Trophoblast cell (in vitro differentiated cells and primary cell): ENCODE measurements at regions not wholly inside any gene's neighbourhood (a gene's known extent, or its start where the extent isn't known, plus 50 kb on each side); places are given as distances from the start of the nearest gene placed in this dataset.

Experiments used
- DNase-seq, 2 donors: peaks; one replicate each; pipeline ENCODE4 v3.0.0-alpha.2; 2016
- H2AFZ ChIP-seq: 2 replicates; pipeline ENCODE4 v1.6.1; 2013; ENCODE audit warnings: low read length, moderate library complexity, mild to moderate bottlenecking; ENCODE audit not compliant: insufficient read depth, poor library complexity
- H2AK5ac ChIP-seq: 2 replicates; pipeline ENCODE4 v1.6.1; 2013; ENCODE audit warnings: mild to moderate bottlenecking, low read length
- H2BK120ac ChIP-seq: 2 replicates; pipeline ENCODE4 v1.6.1; 2013; ENCODE audit warnings: low read length, mild to moderate bottlenecking, moderate library complexity; ENCODE audit not compliant: insufficient read depth, poor library complexity
- H2BK12ac ChIP-seq: 2 replicates; pipeline ENCODE4 v1.6.1; 2013; ENCODE audit warnings: mild to moderate bottlenecking, low read length, moderate library complexity
- H2BK5ac ChIP-seq: 2 replicates; pipeline ENCODE4 v1.6.1; 2013; ENCODE audit warnings: low read length, low read depth, moderate library complexity, mild to moderate bottlenecking; ENCODE audit not compliant: poor library complexity
- H3K14ac ChIP-seq: 2 replicates; pipeline ENCODE4 v1.6.1; 2013; ENCODE audit warnings: mild to moderate bottlenecking, low read length
- H3K18ac ChIP-seq: 2 replicates; pipeline ENCODE4 v1.6.1; 2013; ENCODE audit warnings: mild to moderate bottlenecking, low read length
- H3K23ac ChIP-seq: 2 replicates; pipeline ENCODE4 v1.6.1; 2013; ENCODE audit warnings: low read length
- H3K27ac ChIP-seq: 2 replicates; pipeline ENCODE4 v1.5.1; 2013; ENCODE audit warnings: low read depth, mild to moderate bottlenecking, inconsistent platforms, low read length, moderate library complexity
- H3K27me3 ChIP-seq: 2 replicates; pipeline ENCODE4 v1.6.1; 2013; ENCODE audit warnings: inconsistent platforms, mild to moderate bottlenecking, low read length, moderate library complexity; ENCODE audit not compliant: insufficient read depth
- H3K36me3 ChIP-seq, 2 experiments: 1 replicate in 1 of 2; 2 replicates in 1 of 2; pipeline ENCODE4 v1.6.1; 2013; ENCODE audit warnings: low read length in 2 of 2, mild to moderate bottlenecking in 2 of 2, moderate library complexity in 1 of 2; ENCODE audit not compliant: insufficient read depth in 2 of 2, control insufficient read depth in 1 of 2
- H3K4ac ChIP-seq: 2 replicates; pipeline ENCODE4 v1.6.1; 2013; ENCODE audit warnings: low read depth, mild to moderate bottlenecking, low read length, moderate library complexity
- H3K4me1 ChIP-seq, 2 experiments: 1 replicate in 1 of 2; 2 replicates in 1 of 2; pipeline ENCODE4 v1.6.1; 2013; ENCODE audit warnings: low read length in 2 of 2, mild to moderate bottlenecking in 2 of 2, moderate library complexity in 1 of 2; ENCODE audit not compliant: insufficient read depth in 2 of 2, control insufficient read depth in 1 of 2
- H3K4me2 ChIP-seq: 2 replicates; pipeline ENCODE4 v1.6.1; 2013; ENCODE audit warnings: inconsistent platforms, mild to moderate bottlenecking, low read length, moderate library complexity
- H3K4me3 ChIP-seq: 2 replicates; pipeline ENCODE4 v1.5.1; 2013; ENCODE audit warnings: mild to moderate bottlenecking, low read depth, low read length, inconsistent platforms
- H3K79me1 ChIP-seq: one replicate; pipeline ENCODE4 v1.6.1; 2013; ENCODE audit warnings: low read length
- H3K79me2 ChIP-seq: 2 replicates; pipeline ENCODE4 v1.6.1; 2013; ENCODE audit warnings: low read length, mild to moderate bottlenecking; ENCODE audit not compliant: control insufficient read depth, insufficient read depth, poor library complexity
- H3K9ac ChIP-seq: 2 replicates; pipeline ENCODE4 v1.6.1; 2013; ENCODE audit warnings: mild to moderate bottlenecking, low read length
- H3K9me3 ChIP-seq: 2 replicates; pipeline ENCODE4 v1.6.1; 2013; ENCODE audit warnings: low read depth, mild to moderate bottlenecking, control low read depth, inconsistent platforms, low read length; ENCODE audit not compliant: insufficient read depth
- H4K12ac ChIP-seq: 2 replicates; pipeline ENCODE4 v1.6.1; 2013; ENCODE audit warnings: low read depth, mild to moderate bottlenecking, low read length, moderate library complexity
- H4K8ac ChIP-seq: 2 replicates; pipeline ENCODE4 v1.6.1; 2013; ENCODE audit warnings: low read depth, mild to moderate bottlenecking, low read length, moderate library complexity
- H4K91ac ChIP-seq: one replicate; pipeline ENCODE4 v1.6.1; 2013; ENCODE audit warnings: low read depth, mild to moderate bottlenecking, low read length, moderate library complexity
- WGBS: extraction: QIAGEN DNeasy Blood & Tissue Kit; methylation state at CpG from one replicate; pipeline ENCODE4 v1.1.7; 2013; ENCODE audit warnings: missing lambda C conversion rate; ENCODE audit not compliant: insufficient read length, insufficient coverage; ENCODE audit errors: extremely low coverage; 5-methylcytosine and 5-hydroxymethylcytosine counted together

DNA sequence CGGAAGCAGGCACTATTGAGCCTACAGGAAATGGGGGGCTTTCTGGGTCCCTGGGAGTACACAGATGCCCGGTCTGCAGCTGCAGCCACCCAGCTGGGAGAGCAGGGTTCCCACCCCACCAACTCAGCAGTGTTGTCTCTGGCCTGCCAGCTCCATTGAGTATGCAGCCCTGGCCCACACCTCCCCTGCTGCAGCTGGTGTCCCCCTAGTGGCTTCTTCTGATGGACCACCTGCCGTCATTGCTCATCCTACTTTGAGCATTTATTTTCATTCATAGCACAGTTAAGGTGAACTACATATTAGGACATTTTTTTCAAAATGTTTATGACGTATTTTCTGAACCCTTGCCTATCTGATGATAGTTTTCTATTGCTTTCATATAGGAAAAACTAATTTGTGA lies 189.8 kb upstream of the LYPLAL1 start:
- Histone ChIP-seq H2BK12ac (no peak overlapping the region), H3K27me3 (no peaks in the 10 kb centered on the region), H4K8ac (no peak overlapping the region), H3K18ac (no peak overlapping the region), H3K4me2 (no peak overlapping the region), H2AK5ac (no peak overlapping the region), H3K27ac (no peak overlapping the region), H3K23ac (no peak overlapping the region), H3K79me2 (no peaks in the 10 kb centered on the region), H4K12ac (no peak overlapping the region), H3K79me1 (no peaks in the 10 kb centered on the region), H2BK120ac (no peak overlapping the region), H4K91ac (no peak overlapping the region), H3K4me3 (no peak overlapping the region), H3K4me1 (no peaks in the 10 kb centered on the region), H3K4ac (no peak overlapping the region), H3K36me3 (no peaks in the 10 kb centered on the region), H2BK5ac (no peak overlapping the region), H3K9me3 (peaks cover 2% of the 10 kb centered on the region), H2AFZ (no peak overlapping the region), H3K14ac (no peak overlapping the region), H3K9ac (no peak overlapping the region)
- WGBS, result no CpG with 5 or more reads among the region's 4 CpGs
- DNase-seq, result no peak

DNA sequence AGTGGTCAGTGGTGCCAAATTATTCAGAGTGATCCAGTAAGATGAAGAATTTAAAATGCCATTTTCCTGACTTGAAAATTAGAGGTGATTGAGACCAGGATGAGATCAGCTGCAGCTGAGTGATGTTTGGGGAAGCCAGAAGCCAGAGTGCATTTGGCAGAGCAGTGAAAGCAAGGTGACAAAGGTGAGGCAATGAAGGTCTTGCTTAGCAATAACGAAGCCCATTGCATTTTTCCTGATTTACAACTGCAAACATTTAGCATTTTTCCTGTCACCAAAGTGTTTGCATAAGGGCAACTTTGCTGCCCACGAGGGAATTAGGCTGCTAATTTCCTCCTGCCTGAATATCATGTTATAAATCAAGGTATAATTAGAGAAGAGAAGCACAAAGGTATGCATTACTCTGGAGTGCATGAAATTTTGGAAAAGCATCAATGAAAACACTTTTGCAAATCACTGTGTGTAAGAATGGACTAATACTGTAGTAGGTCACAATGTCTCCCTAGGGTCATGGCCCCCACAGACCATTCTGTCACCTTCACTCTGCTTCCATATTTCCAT lies 188.2 kb upstream of the LYPLAL1 start:
- Histone ChIP-seq H3K4me1 (no peaks in the 10 kb centered on the region), H4K91ac (no peak overlapping the region), H3K9ac (no peak overlapping the region), H3K27me3 (no peaks in the 10 kb centered on the region), H3K14ac (no peak overlapping the region), H4K12ac (no peak overlapping the region), H3K36me3 (no peaks in the 10 kb centered on the region), H3K18ac (no peak overlapping the region), H2AK5ac (no peak overlapping the region), H2AFZ (no peak overlapping the region), H3K4me2 (no peak overlapping the region), H3K27ac (no peak overlapping the region), H3K79me1 (no peaks in the 10 kb centered on the region), H3K23ac (no peak overlapping the region), H2BK12ac (no peak overlapping the region), H4K8ac (no peak overlapping the region), H2BK120ac (no peak overlapping the region), H3K4ac (no peak overlapping the region), H3K4me3 (no peak overlapping the region), H3K9me3 (peaks cover 5% of the 10 kb centered on the region), H2BK5ac (no peak overlapping the region), H3K79me2 (no peaks in the 10 kb centered on the region)
- WGBS, result no CpG with 5 or more reads among the region's 2 CpGs
- no peak for DNase-seq

DNA sequence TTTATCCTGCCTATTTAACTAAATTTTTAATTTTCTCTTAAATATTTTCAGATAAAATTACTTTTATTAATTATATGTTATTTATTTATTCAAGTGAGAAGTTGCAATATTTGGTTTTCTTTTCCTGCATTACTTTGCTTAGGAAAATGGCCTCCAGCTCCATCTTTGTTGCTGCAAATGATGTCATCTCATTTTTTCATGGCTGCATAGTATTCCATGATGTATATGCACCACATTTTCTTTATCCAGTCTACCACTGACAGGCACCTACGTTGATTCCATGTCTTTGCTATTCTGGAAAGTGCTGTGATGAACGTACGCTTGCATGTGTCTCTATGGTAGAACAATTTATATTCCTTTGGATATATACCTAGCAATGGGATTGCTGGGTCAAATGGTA lies 186.9 kb upstream of the LYPLAL1 start:
- no peaks in the 10 kb centered on the region for H3K4me1 ChIP-seq
- H3K14ac ChIP-seq, result no peak overlapping the region
- no peak overlapping the region for H4K8ac ChIP-seq
- no peak overlapping the region for H3K4me3 ChIP-seq
- no peak overlapping the region for H3K4ac ChIP-seq
- H3K9me3 ChIP-seq, result peaks cover 5% of the 10 kb centered on the region
- no peak overlapping the region for H3K18ac ChIP-seq
- no peak overlapping the region for H2BK12ac ChIP-seq
- no peak overlapping the region for H2BK5ac ChIP-seq
- H3K79me1 ChIP-seq, result no peaks in the 10 kb centered on the region
- H4K91ac ChIP-seq, result no peak overlapping the region
- no peak overlapping the region for H3K27ac ChIP-seq
- no CpG with 5 or more reads among the region's 3 CpGs for WGBS
- H3K36me3 ChIP-seq, result no peaks in the 10 kb centered on the region
- no peak overlapping the region for H3K9ac ChIP-seq
- H3K79me2 ChIP-seq, result no peaks in the 10 kb centered on the region
- no peaks in the 10 kb centered on the region for H3K27me3 ChIP-seq
- no peak overlapping the region for H3K4me2 ChIP-seq
- DNase-seq, result no peak
- H2AFZ ChIP-seq, result no peak overlapping the region
- H3K23ac ChIP-seq, result no peak overlapping the region
- H4K12ac ChIP-seq, result no peak overlapping the region
- H2BK120ac ChIP-seq, result no peak overlapping the region
- no peak overlapping the region for H2AK5ac ChIP-seq

GRCh38 chr1:218990019-218990418 lies 183.7 kb upstream of the LYPLAL1 start:
- Histone ChIP-seq H4K8ac (no peak overlapping the region), H3K4me2 (no peak overlapping the region), H4K91ac (no peak overlapping the region), H3K79me2 (no peaks in the 10 kb centered on the region), H3K4me3 (peak overlapping the region; percentile 15), H3K18ac (no peak overlapping the region), H3K9ac (no peak overlapping the region), H2AK5ac (no peak overlapping the region), H3K36me3 (no peaks in the 10 kb centered on the region), H3K79me1 (no peaks in the 10 kb centered on the region), H3K23ac (peak overlapping the region; percentile 95), H3K14ac (no peak overlapping the region), H2BK12ac (no peak overlapping the region), H3K9me3 (peaks cover 3% of the 10 kb centered on the region), H3K27me3 (no peaks in the 10 kb centered on the region), H2BK120ac (no peak overlapping the region), H3K4ac (no peak overlapping the region), H3K27ac (no peak overlapping the region), H3K4me1 (no peaks in the 10 kb centered on the region), H2BK5ac (no peak overlapping the region), H4K12ac (no peak overlapping the region), H2AFZ (no peak overlapping the region)
- no CpG with 5 or more reads among the region's 1 CpG for WGBS
- DNase-seq, result no peak
